GM12875 (cell line): ENCODE measurements at regions not wholly inside any gene's neighbourhood (a gene's known extent, or its start where the extent isn't known, plus 50 kb on each side); places are given as distances from the start of the nearest gene placed in this dataset.

ENCODE experiments used
- H3K4me3 ChIP-seq: one replicate; pipeline ENCODE4 v1.5.1; 2011; ENCODE audit warnings: low read depth, low read length, control low read depth
- CTCF ChIP-seq: IDR thresholded peaks from 2 replicates; pipeline ENCODE4 v1.5.1; 2011; ENCODE audit warnings: low read depth, mild to moderate bottlenecking, control low read depth, inconsistent platforms, low read length, moderate library complexity, borderline replicate concordance; ENCODE audit not compliant: insufficient read depth

DNA sequence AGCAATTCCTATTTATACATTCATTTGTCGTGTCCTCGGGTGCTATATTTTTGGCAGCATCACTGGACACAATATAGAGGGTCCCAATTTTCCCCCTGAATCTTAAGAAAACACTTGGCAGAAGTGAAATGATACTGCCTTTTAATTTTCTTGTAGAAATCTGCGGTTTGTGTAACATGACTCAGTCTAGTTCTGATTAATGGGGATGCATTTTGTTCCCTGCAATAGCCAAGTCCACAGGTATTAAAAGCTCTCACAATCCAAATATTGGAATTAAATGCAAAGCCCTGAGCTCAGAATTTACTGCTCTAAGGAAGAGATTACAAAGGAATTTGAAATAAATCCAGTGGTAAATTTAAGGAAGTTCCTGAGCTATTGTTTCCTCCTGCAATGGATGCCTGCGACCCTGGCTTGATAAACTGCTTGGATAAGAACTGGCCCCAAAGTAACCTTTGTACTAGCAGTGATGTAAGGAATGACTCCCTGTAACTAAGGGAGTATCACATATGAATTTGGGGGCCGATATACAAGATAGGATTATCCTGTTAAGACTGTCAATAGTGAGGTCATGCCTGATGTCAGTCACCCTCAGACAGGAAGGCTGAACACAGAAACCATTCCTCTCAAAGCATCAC is 349.7 kb upstream of the C1orf87 start:
- H3K4me3 ChIP-seq: no peak overlapping the region
- no peak for TF ChIP-seq CTCF

GRCh38 chr1:60421965-60422364 is 348.4 kb upstream of the C1orf87 start:
- TF ChIP-seq CTCF: no peak
- H3K4me3 ChIP-seq: no peak overlapping the region

DNA sequence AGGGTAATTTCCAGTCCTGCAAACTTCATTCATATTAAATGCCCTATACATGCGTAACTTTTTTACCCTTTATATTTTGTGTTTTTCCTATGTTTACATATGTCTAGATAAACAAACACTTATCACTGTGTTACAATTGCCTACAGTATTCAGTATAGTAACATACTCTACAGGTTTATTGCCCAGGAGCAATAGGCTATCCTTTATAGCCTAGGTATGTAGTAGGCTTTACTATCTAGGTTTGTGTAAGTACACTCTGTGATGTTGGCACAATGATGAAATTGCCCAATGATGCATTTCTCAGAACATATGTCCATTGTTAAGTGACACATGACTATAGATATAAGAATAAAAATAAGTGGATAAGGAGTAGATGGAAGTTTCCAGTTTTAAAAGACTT is 345.5 kb upstream of the C1orf87 start:
- no peak overlapping the region for H3K4me3 ChIP-seq
- no peak for TF ChIP-seq CTCF

DNA sequence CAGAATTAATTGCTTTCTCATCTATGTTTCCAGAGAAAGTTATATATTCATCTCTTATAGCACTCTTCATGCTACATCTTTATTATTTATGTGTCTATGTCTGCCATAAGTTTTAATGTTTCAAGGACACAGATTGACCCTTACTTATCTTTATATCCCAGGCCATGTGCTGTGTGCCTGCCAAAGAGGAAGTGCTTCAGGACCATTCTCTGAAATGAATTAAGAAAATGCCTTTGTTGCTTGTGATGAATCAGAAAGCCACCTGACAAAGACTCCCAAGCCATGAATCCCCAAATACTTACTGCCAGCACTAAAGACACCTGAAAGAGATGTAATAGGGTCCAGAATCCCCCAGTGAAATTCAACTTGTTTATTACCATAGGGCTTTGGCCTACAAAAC is 342.1 kb upstream of the C1orf87 start:
- no peak overlapping the region for H3K4me3 ChIP-seq
- TF ChIP-seq CTCF: no peak

GRCh38 chr1:60413091-60413490 is 339.5 kb upstream of the C1orf87 start:
- no peak overlapping the region for H3K4me3 ChIP-seq

GRCh38 chr1:60411591-60411990 is 338.0 kb upstream of the C1orf87 start:
- no peak overlapping the region for H3K4me3 ChIP-seq
- no peak for TF ChIP-seq CTCF

More at GRCh38 chr1:60413091-60413490, 339.5 kb upstream of the C1orf87 start:
- TF ChIP-seq CTCF: no peak

GRCh38 chr1:60402816-60403215 is 329.2 kb upstream of the C1orf87 start:
- no peak overlapping the region for H3K4me3 ChIP-seq
- TF ChIP-seq CTCF: no peak
